Mesendoderm (in vitro differentiated cells): ENCODE measurements at regions not wholly inside any gene's neighbourhood (a gene's known extent, or its start where the extent isn't known, plus 50 kb on each side); places are given as distances from the start of the nearest gene placed in this dataset.

Source experiments
- DNase-seq: peaks from one replicate; pipeline ENCODE4 v3.0.0; 2013
- H2AK5ac ChIP-seq: 2 replicates; pipeline ENCODE4 v1.6.1; 2013; ENCODE audit warnings: low read length, inconsistent platforms
- H2BK120ac ChIP-seq: 2 replicates; pipeline ENCODE4 v1.6.1; 2013; ENCODE audit warnings: low read depth, mild to moderate bottlenecking, low read length, moderate library complexity, mixed read lengths
- H2BK15ac ChIP-seq: replicated peaks from 2 replicates; pipeline ENCODE4 v1.6.1; 2013; ENCODE audit warnings: low read depth, mild to moderate bottlenecking, moderate library complexity
- H2BK5ac ChIP-seq: 2 replicates; pipeline ENCODE4 v1.6.1; 2013; ENCODE audit warnings: low read length, inconsistent platforms
- H3K18ac ChIP-seq: 2 replicates; pipeline ENCODE4 v1.6.1; 2013; ENCODE audit warnings: mild to moderate bottlenecking, low read length, mixed read lengths
- H3K23ac ChIP-seq: one replicate; pipeline ENCODE4 v1.6.1; 2013; ENCODE audit warnings: low read length
- H3K27ac ChIP-seq: 2 replicates; pipeline ENCODE4 v1.5.1; 2013; ENCODE audit warnings: low read depth, mild to moderate bottlenecking, inconsistent platforms, low read length, moderate library complexity
- H3K27me3 ChIP-seq: 2 replicates; pipeline ENCODE4 v1.6.1; 2013; ENCODE audit warnings: low read length, control low read depth, mild to moderate bottlenecking, inconsistent platforms; ENCODE audit not compliant: insufficient read depth, poor library complexity
- H3K36me3 ChIP-seq: 2 replicates; pipeline ENCODE4 v1.6.1; 2013; ENCODE audit warnings: low read length, inconsistent platforms; ENCODE audit not compliant: control insufficient read depth, insufficient read depth
- H3K4ac ChIP-seq: one replicate; pipeline ENCODE4 v1.6.1; 2013; ENCODE audit warnings: low read depth, mild to moderate bottlenecking, low read length, moderate library complexity
- H3K4me1 ChIP-seq: 2 replicates; pipeline ENCODE4 v1.6.1; 2013; ENCODE audit warnings: low read depth, low read length, inconsistent platforms; ENCODE audit not compliant: control insufficient read depth
- H3K4me2 ChIP-seq: 2 replicates; pipeline ENCODE4 v1.6.1; 2013; ENCODE audit warnings: low read length
- H3K4me3 ChIP-seq: 2 replicates; pipeline ENCODE4 v1.5.1; 2013; ENCODE audit warnings: mild to moderate bottlenecking, low read length
- H3K56ac ChIP-seq: one replicate; pipeline ENCODE4 v1.6.1; 2013; ENCODE audit warnings: low read length
- H3K79me1 ChIP-seq: 2 replicates; pipeline ENCODE4 v1.6.1; 2013; ENCODE audit warnings: low read length, inconsistent platforms
- H3K79me2 ChIP-seq: 2 replicates; pipeline ENCODE4 v1.6.1; 2013; ENCODE audit warnings: mild to moderate bottlenecking, low read length; ENCODE audit not compliant: control insufficient read depth, insufficient read depth
- H3K9ac ChIP-seq: 2 replicates; pipeline ENCODE4 v1.6.1; 2013; ENCODE audit warnings: low read length, inconsistent platforms
- H4K5ac ChIP-seq: one replicate; pipeline ENCODE4 v1.6.1; 2013; ENCODE audit warnings: low read length
- H4K8ac ChIP-seq: one replicate; pipeline ENCODE4 v1.6.1; 2013; ENCODE audit warnings: low read depth, mild to moderate bottlenecking, control low read depth, low read length, moderate library complexity
- WGBS: extraction: QIAGEN DNeasy Blood & Tissue Kit; methylation state at CpG from one replicate; pipeline ENCODE4 v1.1.7; 2013; ENCODE audit warnings: low lambda C conversion rate, missing lambda C conversion rate; ENCODE audit not compliant: insufficient coverage; ENCODE audit errors: extremely low coverage; 5-methylcytosine and 5-hydroxymethylcytosine counted together

DNA sequence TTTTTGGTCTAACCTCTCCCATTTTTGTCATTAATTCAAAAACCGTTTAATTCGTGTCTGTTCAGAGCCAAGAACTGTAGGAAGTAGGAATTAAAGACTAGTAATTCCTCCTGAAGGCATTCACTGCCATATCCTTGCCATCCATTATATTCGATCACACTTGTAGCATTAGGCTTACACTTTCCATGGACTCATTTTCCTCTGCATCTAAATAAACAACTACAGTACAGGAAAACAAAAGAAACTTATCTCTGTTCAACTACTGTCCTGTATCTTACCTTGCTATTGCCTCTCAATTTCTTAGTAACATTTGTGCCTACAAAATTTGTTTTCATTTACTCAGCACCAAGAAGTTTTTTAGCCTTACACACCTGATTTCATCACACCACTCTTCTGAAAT is 111.6 kb upstream of the SEMA3C start:
- Histone ChIP-seq H3K79me1 (no peaks in the 10 kb centered on the region), H3K79me2 (no peaks in the 10 kb centered on the region), H3K4me3 (no peak overlapping the region), H2AK5ac (no peak overlapping the region), H3K27me3 (no peaks in the 10 kb centered on the region), H3K23ac (no peak overlapping the region), H3K56ac (no peak overlapping the region), H3K9ac (no peak overlapping the region), H4K8ac (no peak overlapping the region), H2BK5ac (no peak overlapping the region), H2BK120ac (no peak overlapping the region), H4K5ac (no peak overlapping the region), H3K4me2 (no peak overlapping the region), H3K27ac (no peak overlapping the region), H3K4me1 (no peaks in the 10 kb centered on the region), H2BK15ac (no peak overlapping the region), H3K4ac (no peak overlapping the region), H3K36me3 (no peaks in the 10 kb centered on the region), H3K18ac (no peak overlapping the region)
- no CpG with 5 or more reads among the region's 3 CpGs for WGBS
- DNase-seq = no peak

DNA sequence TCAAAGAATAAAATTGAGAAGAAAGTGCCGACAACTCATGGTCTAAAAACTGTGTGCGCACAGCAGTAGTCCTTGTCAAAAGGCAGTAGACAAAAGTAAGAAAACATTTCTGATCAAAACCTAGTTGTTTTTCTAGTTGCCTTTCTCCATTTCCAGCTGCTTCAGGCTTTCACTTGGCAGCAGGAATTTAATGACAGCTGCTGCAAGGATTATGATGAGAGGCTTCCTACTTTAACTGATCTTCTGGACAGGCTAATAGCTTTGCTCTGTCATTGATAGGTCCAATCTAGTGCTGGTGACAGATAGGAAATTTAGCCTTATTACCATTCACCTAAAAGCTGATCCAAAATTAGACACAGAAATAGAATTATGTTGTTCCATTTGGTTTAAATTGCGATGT is 110.7 kb upstream of the SEMA3C start:
- no peak overlapping the region for H3K4me2 ChIP-seq
- no peak overlapping the region for H3K27ac ChIP-seq
- DNase-seq = no peak
- H3K79me1 ChIP-seq = no peaks in the 10 kb centered on the region
- 100% methylated on average over 1 of the region's 3 CpGs for WGBS
- no peaks in the 10 kb centered on the region for H3K36me3 ChIP-seq
- no peak overlapping the region for H3K4me3 ChIP-seq
- no peak overlapping the region for H2AK5ac ChIP-seq
- H3K18ac ChIP-seq = no peak overlapping the region
- no peak overlapping the region for H2BK15ac ChIP-seq
- H2BK120ac ChIP-seq = no peak overlapping the region
- no peak overlapping the region for H3K9ac ChIP-seq
- no peaks in the 10 kb centered on the region for H3K4me1 ChIP-seq
- H3K56ac ChIP-seq = no peak overlapping the region
- H3K4ac ChIP-seq = no peak overlapping the region
- H4K8ac ChIP-seq = no peak overlapping the region
- no peak overlapping the region for H4K5ac ChIP-seq
- no peaks in the 10 kb centered on the region for H3K27me3 ChIP-seq
- H2BK5ac ChIP-seq = no peak overlapping the region
- H3K79me2 ChIP-seq = no peaks in the 10 kb centered on the region
- H3K23ac ChIP-seq = no peak overlapping the region

DNA sequence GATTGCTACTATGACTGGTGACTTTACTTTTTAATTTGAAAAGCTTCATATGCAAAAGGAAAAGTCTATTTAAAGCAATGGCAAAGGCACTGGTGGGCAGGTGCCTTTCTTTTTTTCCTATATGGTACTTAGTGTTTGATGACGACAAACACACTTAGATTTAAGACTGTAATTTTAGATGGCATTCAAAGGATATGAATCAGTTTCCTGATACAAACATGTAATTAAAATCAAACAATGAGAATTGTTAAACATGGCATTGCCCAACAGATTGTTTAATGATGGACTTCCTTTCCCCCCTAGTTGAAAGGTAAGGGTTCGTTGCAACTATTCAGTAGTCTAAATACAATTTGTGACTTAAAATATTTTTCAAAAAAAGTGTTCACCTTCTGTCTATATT is 106.5 kb upstream of the SEMA3C start:
- WGBS = no CpG with 5 or more reads among the region's 2 CpGs
- no peak overlapping the region for H3K4me3 ChIP-seq
- H2BK5ac ChIP-seq = no peak overlapping the region

DNA sequence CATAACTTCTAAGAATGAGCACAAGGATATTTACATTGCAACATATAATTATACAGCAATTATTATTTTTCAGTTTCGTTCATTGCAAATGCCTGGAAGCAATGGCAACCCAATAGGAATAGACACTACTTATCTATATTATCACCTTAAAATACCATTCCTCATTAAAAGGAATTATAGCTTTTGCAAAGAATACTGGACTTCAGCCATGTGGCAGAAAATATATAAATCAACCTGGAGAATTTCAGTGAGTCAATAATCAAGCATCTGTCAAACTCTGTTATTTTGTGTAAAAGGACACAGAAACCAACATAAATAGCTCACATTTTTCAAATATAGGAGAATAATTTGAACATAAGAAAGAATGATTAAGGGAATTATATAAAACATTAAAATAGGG is 96.1 kb upstream of the SEMA3C start:
- Histone ChIP-seq H3K4me3 (no peak overlapping the region), H3K9ac (no peak overlapping the region), H3K4me1 (no peaks in the 10 kb centered on the region), H3K18ac (no peak overlapping the region), H3K36me3 (no peaks in the 10 kb centered on the region), H3K79me1 (no peaks in the 10 kb centered on the region), H2BK15ac (no peak overlapping the region), H3K79me2 (no peaks in the 10 kb centered on the region), H2BK120ac (no peak overlapping the region), H3K56ac (no peak overlapping the region), H3K4ac (no peak overlapping the region), H3K27ac (no peak overlapping the region), H4K5ac (no peak overlapping the region), H3K23ac (no peak overlapping the region), H4K8ac (no peak overlapping the region), H2AK5ac (no peak overlapping the region), H3K27me3 (no peaks in the 10 kb centered on the region), H3K4me2 (no peak overlapping the region), H2BK5ac (no peak overlapping the region)
- WGBS = no CpG with 5 or more reads among the region's 1 CpG
- no peak for DNase-seq

More for the DNA sequence above, 106.5 kb upstream of the SEMA3C start:
- Histone ChIP-seq H3K27ac (no peak overlapping the region), H3K56ac (no peak overlapping the region), H3K18ac (no peak overlapping the region), H3K4ac (no peak overlapping the region), H3K4me1 (no peaks in the 10 kb centered on the region), H3K27me3 (no peaks in the 10 kb centered on the region), H4K5ac (no peak overlapping the region), H3K4me2 (no peak overlapping the region), H3K79me1 (no peaks in the 10 kb centered on the region), H3K23ac (no peak overlapping the region), H2BK15ac (no peak overlapping the region), H3K9ac (no peak overlapping the region), H4K8ac (no peak overlapping the region), H2AK5ac (no peak overlapping the region), H3K79me2 (no peaks in the 10 kb centered on the region), H3K36me3 (no peaks in the 10 kb centered on the region), H2BK120ac (no peak overlapping the region)
- DNase-seq = no peak

DNA sequence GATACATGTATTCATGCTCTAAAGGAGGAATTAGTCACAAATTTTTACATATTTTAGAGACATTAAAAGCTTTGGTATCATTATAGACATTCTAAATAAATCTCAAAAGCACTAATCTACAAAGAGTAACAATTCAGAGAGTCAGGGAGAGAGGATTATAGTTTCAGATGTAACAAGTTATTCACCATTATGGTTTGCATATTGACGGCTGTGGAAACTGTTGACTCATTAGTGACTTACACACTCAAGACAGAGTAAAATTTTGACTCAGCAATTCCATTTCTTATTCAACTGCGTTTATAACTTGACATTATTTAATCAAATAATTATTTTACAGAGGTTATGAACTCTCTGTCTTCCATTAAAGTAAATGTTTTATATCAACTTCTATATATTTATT is 95.4 kb upstream of the SEMA3C start:
- no peak overlapping the region for H3K27ac ChIP-seq
- H3K9ac ChIP-seq = no peak overlapping the region
- H3K18ac ChIP-seq = no peak overlapping the region
- H2BK5ac ChIP-seq = no peak overlapping the region
- H3K4ac ChIP-seq = no peak overlapping the region
- no peaks in the 10 kb centered on the region for H3K36me3 ChIP-seq
- H3K4me1 ChIP-seq = no peaks in the 10 kb centered on the region
- no peak overlapping the region for H2BK120ac ChIP-seq
- H2AK5ac ChIP-seq = no peak overlapping the region
- H3K56ac ChIP-seq = no peak overlapping the region
- H4K8ac ChIP-seq = no peak overlapping the region
- no peak overlapping the region for H3K4me3 ChIP-seq
- no peaks in the 10 kb centered on the region for H3K27me3 ChIP-seq
- no peak for DNase-seq
- H3K4me2 ChIP-seq = no peak overlapping the region
- H3K23ac ChIP-seq = no peak overlapping the region
- WGBS = no CpG with 5 or more reads among the region's 2 CpGs
- no peak overlapping the region for H4K5ac ChIP-seq
- H3K79me1 ChIP-seq = no peaks in the 10 kb centered on the region
- H2BK15ac ChIP-seq = no peak overlapping the region
- no peaks in the 10 kb centered on the region for H3K79me2 ChIP-seq

DNA sequence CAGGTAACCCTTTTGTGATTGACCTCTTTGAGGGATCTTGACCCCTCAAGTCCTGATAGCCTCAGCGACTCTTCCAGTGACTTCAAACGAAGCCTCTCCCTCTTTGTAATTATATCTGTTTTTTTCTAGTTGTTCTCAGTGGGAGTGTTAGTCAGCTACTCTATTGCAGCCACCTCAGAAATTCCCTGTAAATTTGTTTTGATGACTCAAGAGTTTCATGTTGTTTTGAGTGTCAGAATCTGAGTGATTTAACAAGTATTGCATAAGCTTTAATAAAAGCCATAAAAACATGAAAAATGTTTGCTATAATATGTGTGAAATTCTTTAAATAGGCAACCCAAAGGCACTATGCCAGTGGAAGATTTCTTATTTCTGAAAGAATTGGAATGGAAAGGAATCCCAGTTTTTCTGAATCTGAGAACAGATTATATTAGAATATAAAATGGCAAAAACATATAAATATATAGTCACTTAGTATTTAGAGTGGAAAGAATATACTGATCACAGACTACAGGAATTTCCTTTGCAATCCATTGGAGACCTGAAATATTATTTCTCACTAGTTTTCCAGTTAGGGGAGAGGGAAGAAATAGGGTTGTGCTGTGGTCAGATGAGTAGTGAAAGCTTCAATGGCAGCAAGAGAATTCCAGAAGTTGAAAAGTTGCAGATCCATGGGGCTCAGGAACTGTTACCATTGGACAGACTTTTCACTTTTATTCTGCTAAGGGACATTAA is 94.4 kb upstream of the SEMA3C start:
- Histone ChIP-seq H3K4me3 (no peak overlapping the region), H3K27me3 (no peaks in the 10 kb centered on the region), H3K36me3 (no peaks in the 10 kb centered on the region), H3K9ac (no peak overlapping the region), H3K56ac (no peak overlapping the region), H3K23ac (no peak overlapping the region), H3K4ac (no peak overlapping the region), H3K27ac (no peak overlapping the region), H2BK5ac (no peak overlapping the region), H4K5ac (no peak overlapping the region), H2BK120ac (no peak overlapping the region), H3K18ac (no peak overlapping the region), H3K79me1 (no peaks in the 10 kb centered on the region), H3K4me1 (no peaks in the 10 kb centered on the region), H3K79me2 (no peaks in the 10 kb centered on the region), H2AK5ac (no peak overlapping the region), H2BK15ac (no peak overlapping the region), H4K8ac (no peak overlapping the region), H3K4me2 (no peak overlapping the region)
- no CpG with 5 or more reads among the region's 2 CpGs for WGBS
- peak; percentile 32 for DNase-seq
